Endothelial cell of umbilical vein (primary cell): ENCODE measurements at regions not wholly inside any gene's neighbourhood (a gene's known extent, or its start where the extent isn't known, plus 50 kb on each side); places are given as distances from the start of the nearest gene placed in this dataset.

Source experiments
- BruUV-seq: library from RNA; stranded (reverse); fragments of 400-500 nt; replicated peaks from 2 replicates; lab custom pipeline; 2021; lab: Mats Ljungman, UMichigan
- CTCF ChIA-PET: fragments of 300-600, 350-600 bp; sonication (Branson Sonifier 250); formaldehyde crosslinking; loops from one replicate; lab custom pipeline; 2021; ENCODE audit warnings: antibody characterized with exemption, inconsistent platforms; lab: Charles Lee
- POLR2A ChIA-PET: fragments of 300-600, 350-600 bp; sonication (Branson Sonifier 250); formaldehyde crosslinking; loops from one replicate; lab custom pipeline; 2021; ENCODE audit warnings: antibody characterized with exemption, inconsistent platforms; lab: Charles Lee
- DNase-seq: peaks from one replicate; pipeline ENCODE4 v3.0.0-alpha.2; 2011; ENCODE audit warnings: low read depth, low spot score
- FAIRE-seq: peaks from 2 replicates; lab custom pipeline; 2011; peaks lifted over from hg19 to GRCh38; lab: Jason Lieb, UNC
- H2AFZ ChIP-seq: 2 replicates; pipeline ENCODE4 v1.6.0; 2012; ENCODE audit warnings: low read depth, low read length, control low read depth, inconsistent platforms
- H3K27ac ChIP-seq: 2 replicates; pipeline ENCODE4 v1.5.1; 2011; ENCODE audit warnings: low read depth, mild to moderate bottlenecking, control low read depth, low read length, moderate library complexity; ENCODE audit not compliant: insufficient read depth
- H3K27me3 ChIP-seq, 2 experiments: 2 replicates each; pipeline versions ENCODE4 v1.6.0 to v1.6.1; 2011; ENCODE audit warnings: low read length in 2 of 2, mixed read lengths in 1 of 2; ENCODE audit not compliant: control insufficient read depth in 2 of 2, insufficient read depth in 2 of 2
- H3K36me3 ChIP-seq, 2 experiments: 2 replicates in 1 of 2; 3 replicates in 1 of 2; pipeline ENCODE4 v1.5.1; 2011; ENCODE audit warnings: low read length in 2 of 2, mild to moderate bottlenecking in 1 of 2, moderate library complexity in 1 of 2; ENCODE audit not compliant: control insufficient read depth in 2 of 2, insufficient read depth in 2 of 2; ENCODE audit errors: extremely low read depth in 1 of 2
- H3K4me1 ChIP-seq: 3 replicates; pipeline ENCODE4 v1.5.1; 2011; ENCODE audit warnings: mild to moderate bottlenecking, low read length; ENCODE audit not compliant: control insufficient read depth, insufficient read depth; ENCODE audit errors: extremely low read depth
- H3K4me2 ChIP-seq: 2 replicates; pipeline ENCODE4 v1.6.1; 2011; ENCODE audit warnings: low read length, control low read depth, mixed read lengths; ENCODE audit not compliant: insufficient read depth
- H3K4me3 ChIP-seq, 3 experiments: fragments of 200-600 bp in 1 of 3; sonication (generic), shearing (Covaris generic) in 1 of 3; replicated peaks in 1 of 3; 2 replicates each; pipeline ENCODE4 v1.5.1; 2011 to 2016; ENCODE audit warnings: control low read depth in 3 of 3, low read length in 3 of 3, mild to moderate bottlenecking in 2 of 3, inconsistent platforms in 1 of 3, low read depth in 1 of 3, moderate library complexity in 1 of 3; ENCODE audit not compliant: insufficient read depth in 1 of 3
- H3K79me2 ChIP-seq: 2 replicates; pipeline ENCODE4 v1.6.0; 2012; ENCODE audit warnings: low read length, inconsistent platforms; ENCODE audit not compliant: control insufficient read depth, insufficient read depth
- H3K9ac ChIP-seq: replicated peaks from 2 replicates; pipeline ENCODE3; 2011; ENCODE audit warnings: low read length, control low read depth; ENCODE audit not compliant: insufficient read depth; ENCODE audit errors: extremely low read depth
- H3K9me1 ChIP-seq: replicated peaks from 3 replicates; pipeline ENCODE4 v1.6.0; 2011; ENCODE audit warnings: mild to moderate bottlenecking, low read length; ENCODE audit not compliant: control insufficient read depth, insufficient read depth; ENCODE audit errors: extremely low read depth
- H3K9me3 ChIP-seq: replicated peaks from 2 replicates; pipeline ENCODE4 v1.5.1; 2012; ENCODE audit warnings: low read length, inconsistent platforms; ENCODE audit not compliant: control insufficient read depth, insufficient read depth
- H4K20me1 ChIP-seq: replicated peaks from 2 replicates; pipeline ENCODE3; 2011; ENCODE audit warnings: mild to moderate bottlenecking, low read length; ENCODE audit not compliant: control insufficient read depth, insufficient read depth; ENCODE audit errors: extremely low read depth
- EZH2 ChIP-seq: IDR thresholded peaks from 2 replicates; pipeline ENCODE4 v1.6.1; 2012; ENCODE audit warnings: borderline replicate concordance, low read depth, mild to moderate bottlenecking, moderate library complexity, low read length, inconsistent platforms; ENCODE audit not compliant: severe bottlenecking
- FOS ChIP-seq: IDR thresholded peaks from 2 replicates; pipeline ENCODE4 v1.6.1; 2011; ENCODE audit warnings: mild to moderate bottlenecking, low read length, moderate library complexity, borderline replicate concordance; ENCODE audit not compliant: insufficient read depth
- GATA2 ChIP-seq: IDR thresholded peaks from 2 replicates; pipeline ENCODE4 v1.7.0; 2011; ENCODE audit warnings: low read depth, mild to moderate bottlenecking, moderate library complexity, mixed read lengths, low read length; ENCODE audit not compliant: insufficient read length, insufficient read depth
- JUN ChIP-seq: IDR thresholded peaks from 2 replicates; pipeline ENCODE4 v1.6.1; 2011; ENCODE audit warnings: borderline replicate concordance, low read depth; ENCODE audit not compliant: insufficient read length, insufficient read depth
- MYC ChIP-seq: IDR thresholded peaks from one replicate; pipeline ENCODE4 v1.6.1; 2011; ENCODE audit warnings: mild to moderate bottlenecking, low read depth, low read length
- POLR2A ChIP-seq: IDR thresholded peaks from 2 replicates; pipeline ENCODE4 v1.6.1; 2012; ENCODE audit warnings: low read depth, mild to moderate bottlenecking, control low read depth, low read length
- POLR2AphosphoS5 ChIP-seq: IDR thresholded peaks from 2 replicates; pipeline ENCODE4 v1.6.1; 2012; ENCODE audit warnings: low read depth, mild to moderate bottlenecking, control low read depth, low read length, moderate library complexity; ENCODE audit not compliant: insufficient read depth
- dilution Hi-C: fragments of 300-500 bp; cut with MboI; formaldehyde crosslinking; loops from one replicate; pipeline ENCODE4 v1.15.0; 2019; ENCODE audit warnings: low sequenced_read_pairs; ENCODE audit not compliant: extremely low pct_ligation_motif_present
- intact Hi-C: fragments of 100-400 bp; cut with micrococcal nuclease; formaldehyde crosslinking; loops from one replicate; pipeline ENCODE4 v1.10.0; 2022
- TF ChIP-seq, protein P1 (sequence below), 2 donors: IDR thresholded peaks; 1 replicate in 1 of 2; 2 replicates in 1 of 2; pipeline ENCODE4 v1.5.1; 2011; ENCODE audit warnings: low read length in 2 of 2, mild to moderate bottlenecking in 2 of 2, moderate library complexity in 2 of 2, control low read depth in 1 of 2, inconsistent platforms in 1 of 2, low read depth in 1 of 2; ENCODE audit not compliant: insufficient read depth in 1 of 2; ENCODE audit errors: extremely low read depth in 1 of 2
- TF ChIP-seq, protein P2 (sequence below): IDR thresholded peaks from 2 replicates; pipeline ENCODE4 v1.6.1; 2011; ENCODE audit not compliant: insufficient read depth, insufficient read length

GRCh38 chr2:82278416-82278815 is 1973.9 kb upstream of the LRRTM1 start:
- ChIA-PET CTCF (no interaction called here), POLR2A (no interaction called here)
- H3K9me1 ChIP-seq: no peaks in the 10 kb centered on the region
- DNase-seq: no peak
- no peaks in the 10 kb centered on the region for H3K79me2 ChIP-seq
- no peak overlapping the region for H2AFZ ChIP-seq
- no peaks in the 10 kb centered on the region for H3K36me3 ChIP-seq
- H3K4me1 ChIP-seq: no peaks in the 10 kb centered on the region
- intact Hi-C loops (no loop called here), dilution Hi-C loops (no loop called here)
- H3K9ac ChIP-seq: no peak overlapping the region
- no peak for FAIRE-seq
- BruUV-seq: no TSS peak
- H3K4me3 ChIP-seq: no peak overlapping the region
- H3K9me3 ChIP-seq: no peaks in the 10 kb centered on the region
- no peak overlapping the region for H3K4me2 ChIP-seq
- H4K20me1 ChIP-seq: no peaks in the 10 kb centered on the region
- H3K27me3 ChIP-seq: no peaks in the 10 kb centered on the region
- no peak overlapping the region for H3K27ac ChIP-seq
- TF ChIP-seq JUN (no peak), EZH2 (no peak), GATA2 (no peak), POLR2A (no peak), MYC (no peak), POLR2AphosphoS5 (no peak), FOS (no peak)
- TF ChIP-seq, protein P1, sequence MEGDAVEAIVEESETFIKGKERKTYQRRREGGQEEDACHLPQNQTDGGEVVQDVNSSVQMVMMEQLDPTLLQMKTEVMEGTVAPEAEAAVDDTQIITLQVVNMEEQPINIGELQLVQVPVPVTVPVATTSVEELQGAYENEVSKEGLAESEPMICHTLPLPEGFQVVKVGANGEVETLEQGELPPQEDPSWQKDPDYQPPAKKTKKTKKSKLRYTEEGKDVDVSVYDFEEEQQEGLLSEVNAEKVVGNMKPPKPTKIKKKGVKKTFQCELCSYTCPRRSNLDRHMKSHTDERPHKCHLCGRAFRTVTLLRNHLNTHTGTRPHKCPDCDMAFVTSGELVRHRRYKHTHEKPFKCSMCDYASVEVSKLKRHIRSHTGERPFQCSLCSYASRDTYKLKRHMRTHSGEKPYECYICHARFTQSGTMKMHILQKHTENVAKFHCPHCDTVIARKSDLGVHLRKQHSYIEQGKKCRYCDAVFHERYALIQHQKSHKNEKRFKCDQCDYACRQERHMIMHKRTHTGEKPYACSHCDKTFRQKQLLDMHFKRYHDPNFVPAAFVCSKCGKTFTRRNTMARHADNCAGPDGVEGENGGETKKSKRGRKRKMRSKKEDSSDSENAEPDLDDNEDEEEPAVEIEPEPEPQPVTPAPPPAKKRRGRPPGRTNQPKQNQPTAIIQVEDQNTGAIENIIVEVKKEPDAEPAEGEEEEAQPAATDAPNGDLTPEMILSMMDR (IDR thresholded peaks at IDR 0.05; ENCODE audit: extremely low read depth in 1 of 2, insufficient read depth in 1 of 2, low read depth in 1 of 2, low read length in 2 of 2): no peak
- TF ChIP-seq, protein P2, sequence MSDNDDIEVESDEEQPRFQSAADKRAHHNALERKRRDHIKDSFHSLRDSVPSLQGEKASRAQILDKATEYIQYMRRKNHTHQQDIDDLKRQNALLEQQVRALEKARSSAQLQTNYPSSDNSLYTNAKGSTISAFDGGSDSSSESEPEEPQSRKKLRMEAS: no peak
